ENCODE measurements at regions not wholly inside any gene's neighbourhood (a gene's known extent, or its start where the extent isn't known, plus 50 kb on each side); places are given as distances from the start of the nearest gene placed in this dataset.

GRCh38 chr7:79552463-79552862, 99.0 kb upstream of the MAGI2 start:
- TF ChIP-seq CTCF (IDR thresholded peaks at IDR 0.05) (no peak), EZH2 (IDR thresholded peaks at IDR 0.05; ENCODE audit: borderline replicate concordance, insufficient read depth, low read depth, low read length, poor library complexity, severe bottlenecking) (no peak)

Data from B cell (primary cell).